Lower lobe of right lung (tissue), 2 donors: ENCODE measurements at regions not wholly inside any gene's neighbourhood (a gene's known extent, or its start where the extent isn't known, plus 50 kb on each side); places are given as distances from the start of the nearest gene placed in this dataset.

ENCODE experiments used
- ATAC-seq, 2 donors: fragments of 200-7000 bp; cut with Tn5 transposase; one replicate each; pipeline ENCODE4 v1.9.1; 2020 to 2022; ENCODE audit warnings: mild to moderate bottlenecking in 2 of 2, moderate library complexity in 2 of 2
- DNase-seq: peaks from one replicate; pipeline ENCODE4 v3.0.0-alpha.2; 2020
- H3K27ac ChIP-seq: fragments of 200-600 bp; one replicate; pipeline ENCODE4 v1.8.0; 2022
- H3K27me3 ChIP-seq: fragments of 200-600 bp; one replicate; pipeline ENCODE4 v1.8.0; 2022; ENCODE audit warnings: low read depth
- H3K36me3 ChIP-seq: fragments of 200-600 bp; one replicate; pipeline ENCODE4 v1.8.0; 2022; ENCODE audit warnings: mild to moderate bottlenecking
- H3K4me1 ChIP-seq: fragments of 200-600 bp; one replicate; pipeline ENCODE4 v1.8.0; 2022
- H3K4me3 ChIP-seq: fragments of 200-600 bp; one replicate; pipeline ENCODE4 v1.8.0; 2022; ENCODE audit warnings: mild to moderate bottlenecking
- H3K9me3 ChIP-seq: fragments of 200-600 bp; one replicate; pipeline ENCODE4 v1.8.0; 2022
- intact Hi-C: fragments of 100-400 bp; cut with DNase I; formaldehyde crosslinking; loops from one replicate; pipeline ENCODE4 v1.11.0; 2022
- TF ChIP-seq, protein P1 (sequence below): fragments of 200-600 bp; IDR thresholded peaks from one replicate; pipeline ENCODE4 v1.8.0; 2022; ENCODE audit warnings: antibody characterized with exemption, mild to moderate bottlenecking
- donor health status: DM: no; HTN: yes; CAD: no; lungs with severe emphysema.

- ATAC-seq (no peak), DNase-seq (no peak)
- no peak overlapping the region for H3K4me3 ChIP-seq
- H3K27ac ChIP-seq = no peak overlapping the region
- H3K27me3 ChIP-seq = no peaks in the 10 kb centered on the region
- H3K9me3 ChIP-seq = no peaks in the 10 kb centered on the region
- H3K36me3 ChIP-seq = no peaks in the 10 kb centered on the region
- no peaks in the 10 kb centered on the region for H3K4me1 ChIP-seq
- TF ChIP-seq, protein P1, sequence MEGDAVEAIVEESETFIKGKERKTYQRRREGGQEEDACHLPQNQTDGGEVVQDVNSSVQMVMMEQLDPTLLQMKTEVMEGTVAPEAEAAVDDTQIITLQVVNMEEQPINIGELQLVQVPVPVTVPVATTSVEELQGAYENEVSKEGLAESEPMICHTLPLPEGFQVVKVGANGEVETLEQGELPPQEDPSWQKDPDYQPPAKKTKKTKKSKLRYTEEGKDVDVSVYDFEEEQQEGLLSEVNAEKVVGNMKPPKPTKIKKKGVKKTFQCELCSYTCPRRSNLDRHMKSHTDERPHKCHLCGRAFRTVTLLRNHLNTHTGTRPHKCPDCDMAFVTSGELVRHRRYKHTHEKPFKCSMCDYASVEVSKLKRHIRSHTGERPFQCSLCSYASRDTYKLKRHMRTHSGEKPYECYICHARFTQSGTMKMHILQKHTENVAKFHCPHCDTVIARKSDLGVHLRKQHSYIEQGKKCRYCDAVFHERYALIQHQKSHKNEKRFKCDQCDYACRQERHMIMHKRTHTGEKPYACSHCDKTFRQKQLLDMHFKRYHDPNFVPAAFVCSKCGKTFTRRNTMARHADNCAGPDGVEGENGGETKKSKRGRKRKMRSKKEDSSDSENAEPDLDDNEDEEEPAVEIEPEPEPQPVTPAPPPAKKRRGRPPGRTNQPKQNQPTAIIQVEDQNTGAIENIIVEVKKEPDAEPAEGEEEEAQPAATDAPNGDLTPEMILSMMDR = no peak
- intact Hi-C loops = no loop called here
Measured at GRCh38 chr13:87129602-87130300, 541.4 kb upstream of the SLITRK5 start.

DNA sequence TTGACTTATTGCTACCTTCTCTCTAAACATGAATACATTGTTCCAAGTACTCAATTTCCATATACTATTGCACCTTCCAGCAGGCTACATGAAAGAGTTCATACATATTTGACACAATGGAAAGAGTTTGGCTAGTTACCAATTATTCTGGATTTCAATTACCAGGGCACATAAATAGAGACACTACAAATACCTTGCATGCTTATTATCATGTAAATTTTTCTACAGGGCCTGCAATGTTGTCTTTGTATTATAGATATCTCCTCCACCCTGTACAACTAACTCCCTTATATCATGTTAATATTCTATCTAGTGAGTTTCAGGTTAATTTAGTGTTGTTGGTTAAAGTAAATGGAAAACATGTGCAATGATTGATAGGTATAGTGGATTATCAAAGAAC lies 540.7 kb upstream of the SLITRK5 start:
- ATAC-seq (no peak), DNase-seq (no peak)
- Histone ChIP-seq H3K4me3 (no peak overlapping the region), H3K27ac (no peak overlapping the region), H3K27me3 (no peaks in the 10 kb centered on the region), H3K4me1 (no peaks in the 10 kb centered on the region), H3K9me3 (no peaks in the 10 kb centered on the region), H3K36me3 (no peaks in the 10 kb centered on the region)
- TF ChIP-seq, protein P1 = no peak
- intact Hi-C loops = no loop called here

DNA sequence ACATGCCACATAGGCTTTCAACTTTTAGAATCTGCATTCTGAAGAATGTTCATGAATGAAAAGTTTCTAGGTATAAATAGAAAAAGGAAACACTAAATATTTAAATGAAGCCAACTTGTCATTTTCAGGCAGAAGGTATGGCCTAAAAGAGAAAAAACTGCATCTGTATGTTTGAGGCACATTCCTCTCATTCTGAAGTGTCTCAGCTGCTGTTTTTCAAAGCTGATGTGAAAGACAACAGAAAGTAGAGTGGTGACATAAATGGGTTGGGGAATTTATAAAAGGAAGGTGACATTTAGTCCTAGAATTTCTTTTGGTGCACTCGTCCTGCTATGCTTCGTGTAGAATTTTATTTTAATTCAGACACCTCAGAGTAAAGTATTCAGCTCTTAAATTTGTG lies 539.6 kb upstream of the SLITRK5 start:
- Histone ChIP-seq H3K27ac (no peak overlapping the region), H3K4me3 (no peak overlapping the region), H3K36me3 (no peaks in the 10 kb centered on the region), H3K4me1 (no peaks in the 10 kb centered on the region), H3K9me3 (no peaks in the 10 kb centered on the region), H3K27me3 (no peaks in the 10 kb centered on the region)
- TF ChIP-seq, protein P1 = no peak
- intact Hi-C loops = no loop called here
- ATAC-seq (no peak), DNase-seq (no peak)

DNA sequence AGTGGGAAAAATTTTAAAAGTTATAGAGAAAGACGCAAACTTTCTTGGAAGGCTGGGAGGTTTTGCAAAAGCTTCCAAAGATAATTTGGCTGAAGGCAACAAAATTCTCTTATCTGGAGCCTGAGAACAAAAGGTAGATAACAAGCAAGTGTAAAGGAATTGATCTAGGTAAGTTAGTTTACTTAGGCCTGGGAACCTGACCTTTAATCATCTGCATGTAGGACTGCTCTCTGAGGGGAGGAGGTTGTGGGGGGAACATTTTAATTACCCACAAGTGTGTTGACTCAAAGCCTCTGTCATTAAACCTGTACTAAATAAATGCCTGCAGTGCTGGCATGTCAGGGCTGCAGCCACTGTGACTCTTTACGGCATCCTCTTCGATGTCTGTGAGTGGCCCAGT lies 532.3 kb upstream of the SLITRK5 start:
- no peaks in the 10 kb centered on the region for H3K4me1 ChIP-seq
- no peak overlapping the region for H3K27ac ChIP-seq
- H3K36me3 ChIP-seq = no peaks in the 10 kb centered on the region
- ATAC-seq (no peak), DNase-seq (no peak)
- TF ChIP-seq, protein P1 = no peak
- no peaks in the 10 kb centered on the region for H3K27me3 ChIP-seq
- H3K4me3 ChIP-seq = no peak overlapping the region
- intact Hi-C loops = no loop called here
- no peaks in the 10 kb centered on the region for H3K9me3 ChIP-seq

DNA sequence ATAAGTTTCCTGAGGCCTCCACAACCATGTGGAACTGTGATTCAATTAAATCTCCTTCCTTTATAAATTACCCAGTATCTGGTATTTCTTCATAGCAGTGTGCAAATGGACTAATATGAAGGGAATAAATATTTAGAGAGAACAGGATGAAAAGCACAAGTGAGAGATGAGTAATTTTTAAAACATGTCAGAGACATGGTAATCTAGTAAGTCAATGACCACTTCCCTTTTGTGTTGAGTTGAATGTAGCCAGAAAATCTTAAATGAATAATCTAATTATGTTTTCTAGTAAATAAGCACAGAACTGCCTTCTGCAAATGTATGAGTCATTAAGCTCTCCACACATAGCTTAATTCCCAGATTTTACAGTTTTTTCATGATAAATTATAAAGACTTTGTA lies 524.1 kb upstream of the SLITRK5 start:
- H3K4me1 ChIP-seq = no peaks in the 10 kb centered on the region
- H3K9me3 ChIP-seq = no peaks in the 10 kb centered on the region
- DNase-seq (no peak), ATAC-seq (no peak)
- no peak overlapping the region for H3K4me3 ChIP-seq
- H3K27ac ChIP-seq = no peak overlapping the region
- H3K36me3 ChIP-seq = no peaks in the 10 kb centered on the region
- H3K27me3 ChIP-seq = no peaks in the 10 kb centered on the region
- TF ChIP-seq, protein P1 = no peak
- intact Hi-C loops = no loop called here
